G401 (cell line): ENCODE measurements at regions not wholly inside any gene's neighbourhood (a gene's known extent, or its start where the extent isn't known, plus 50 kb on each side); places are given as distances from the start of the nearest gene placed in this dataset.

ENCODE experiments used
- DNase-seq: peaks from one replicate; pipeline ENCODE4 v3.0.0-alpha.2; 2015; ENCODE audit warnings: low spot score
- in situ Hi-C: cut with HindIII; loops from 2 replicates; pipeline ENCODE4 v1.10.0; 2016; ENCODE audit warnings: low sequenced_read_pairs, mixed read lengths

- DNase-seq, result no peak
- in situ Hi-C loops, result no loop called here
Measured at GRCh38 chr6:56865081-56865875, 89.6 kb upstream of the BEND6 start.

GRCh38 chr6:56864171-56864616 is 90.7 kb upstream of the BEND6 start:
- in situ Hi-C loops, result no loop called here
- no peak for DNase-seq

DNA sequence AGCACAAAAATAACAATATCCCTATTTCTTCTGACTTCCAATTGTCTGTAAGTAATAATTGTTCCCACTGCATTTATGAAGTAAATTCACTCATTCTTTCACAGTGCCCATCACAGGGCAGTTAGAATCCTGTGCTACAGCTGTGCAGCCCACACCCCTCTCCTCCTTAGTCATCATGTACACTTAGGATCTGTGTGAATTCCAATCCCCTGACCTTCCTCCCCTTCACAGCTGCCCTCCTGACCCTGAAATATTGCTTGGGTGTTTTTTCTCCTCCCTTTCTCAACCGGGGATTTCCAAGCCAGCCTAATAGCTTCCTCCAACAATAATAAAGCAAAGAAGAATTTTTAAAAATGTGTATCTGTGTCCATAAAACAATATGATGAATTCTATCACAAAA is 91.5 kb upstream of the BEND6 start:
- in situ Hi-C loops, result no loop called here
- no peak for DNase-seq

DNA sequence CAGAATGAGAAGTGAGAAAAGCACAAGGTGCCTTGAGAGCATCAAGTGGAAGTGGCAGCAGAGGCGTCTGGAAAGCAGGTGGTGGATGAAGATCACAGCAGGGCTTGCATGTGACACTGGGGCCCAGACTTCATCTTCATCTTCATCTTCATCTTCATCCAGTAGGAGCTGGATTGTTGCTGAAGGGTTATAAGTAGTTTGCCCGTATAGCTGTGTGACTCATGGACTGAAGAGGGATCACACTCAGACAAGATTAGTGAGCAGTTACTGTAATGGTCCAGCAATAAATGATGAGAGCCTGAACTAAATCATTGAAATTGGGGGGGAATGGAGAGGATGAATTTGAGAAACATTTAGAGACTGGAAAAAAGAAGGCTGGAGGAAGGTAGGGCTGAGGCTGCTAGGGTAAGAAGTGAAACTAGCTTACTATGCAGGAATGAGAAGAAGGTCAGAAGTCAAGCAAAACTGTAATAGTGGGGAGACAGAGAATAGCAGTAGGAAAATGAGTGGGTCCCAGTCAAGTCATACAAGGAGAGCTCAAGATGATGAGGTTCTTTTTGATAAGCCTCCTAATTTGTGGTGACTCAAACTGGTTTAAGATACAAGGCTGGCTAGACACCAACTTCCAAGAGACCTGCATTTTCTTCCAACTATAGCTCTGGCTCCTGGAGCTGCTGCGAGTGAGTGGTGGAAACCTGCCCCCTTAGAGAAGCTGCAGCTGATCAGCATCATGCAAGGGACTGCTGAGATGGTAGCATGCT is 92.3 kb upstream of the BEND6 start:
- DNase-seq, result no peak
- in situ Hi-C loops, result no loop called here

DNA sequence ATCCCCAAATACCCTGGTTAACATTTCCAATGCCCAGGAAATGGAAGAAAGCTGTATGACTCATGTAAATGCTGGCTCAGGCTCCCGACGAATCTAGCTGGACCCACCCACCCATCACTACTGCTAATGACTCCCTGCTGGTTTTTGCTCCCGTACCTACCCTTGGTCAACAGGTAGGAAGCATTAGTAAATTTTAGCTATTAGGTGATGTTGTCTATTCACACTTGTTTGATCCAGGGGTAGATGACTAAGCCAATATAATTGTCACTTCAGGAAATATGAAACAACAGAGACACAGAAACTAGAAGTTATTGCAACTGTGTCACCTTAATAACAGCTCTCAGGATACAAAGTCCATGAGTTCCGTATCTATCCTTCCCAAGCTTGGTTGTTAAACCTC is 94.4 kb upstream of the BEND6 start:
- DNase-seq, result no peak
- in situ Hi-C loops, result no loop called here

DNA sequence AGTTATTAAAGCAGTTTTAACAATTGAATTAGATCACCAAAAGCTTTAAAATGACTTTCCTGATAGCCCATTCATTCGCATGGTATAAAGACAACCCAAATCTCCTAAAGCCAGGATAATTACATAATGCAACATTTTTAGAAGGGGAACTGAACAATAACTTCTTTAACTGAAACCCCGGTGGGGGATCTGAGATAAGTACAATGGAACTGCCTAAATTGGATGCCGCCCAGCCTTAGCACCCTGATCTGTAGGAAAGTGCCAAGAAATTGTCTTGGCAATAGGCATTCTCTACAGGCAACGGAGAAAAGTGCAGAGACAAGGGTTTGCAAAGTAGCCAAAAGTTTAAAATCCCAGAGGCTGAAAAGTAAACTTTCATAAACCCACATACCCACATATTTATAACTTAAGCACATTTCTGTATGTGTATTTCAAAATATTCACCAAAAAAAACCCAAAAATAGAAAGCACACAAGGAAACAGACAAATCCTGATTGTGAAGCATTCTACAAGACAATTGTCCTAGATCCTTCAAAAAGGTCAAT is 98.8 kb upstream of the BEND6 start:
- in situ Hi-C loops, result no loop called here
- no peak for DNase-seq

DNA sequence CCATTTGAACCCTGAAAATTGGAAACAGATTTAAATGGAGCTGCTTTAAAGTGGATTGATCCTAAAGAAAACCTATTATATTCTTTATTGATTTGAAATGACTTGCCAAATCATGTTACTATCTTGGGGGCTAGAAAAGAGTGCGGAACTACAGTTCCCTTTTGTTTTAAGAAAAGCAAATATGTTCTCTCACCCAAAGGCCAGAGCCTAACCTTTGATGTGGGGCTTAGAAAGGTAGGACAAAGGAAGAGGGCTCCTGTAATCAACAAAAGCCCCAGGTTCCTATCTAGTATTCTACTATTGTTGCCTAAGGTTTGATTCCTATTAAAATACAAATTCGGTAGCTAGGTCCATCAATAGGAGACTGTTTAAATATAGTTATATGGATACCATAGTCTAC is 100.8 kb upstream of the BEND6 start:
- no peak for DNase-seq
- in situ Hi-C loops, result no loop called here

DNA sequence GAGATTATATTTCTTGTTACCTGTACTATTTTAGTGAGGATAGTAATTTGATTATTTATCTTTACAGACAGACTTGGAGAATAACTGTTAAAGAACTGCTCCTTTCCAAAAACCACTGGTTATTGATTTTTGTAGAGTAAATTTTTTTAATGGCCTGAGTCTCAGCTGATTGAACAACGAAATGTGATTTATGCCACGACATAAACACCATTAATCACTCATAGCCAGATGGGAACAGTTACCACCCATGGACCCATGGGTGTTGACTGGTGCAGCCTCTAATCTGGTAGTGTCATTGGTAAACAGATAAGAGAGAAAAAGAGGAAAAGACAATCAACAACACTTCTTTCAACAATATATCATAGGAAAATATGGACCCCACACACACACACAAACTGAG is 101.4 kb upstream of the BEND6 start:
- no peak for DNase-seq
- in situ Hi-C loops, result no loop called here

- in situ Hi-C loops, result no loop called here
- DNase-seq, result no peak
Measured at GRCh38 chr6:56852260-56853010, 102.5 kb upstream of the BEND6 start.

GRCh38 chr6:56851541-56852259 is 103.2 kb upstream of the BEND6 start:
- peak; percentile 94 for DNase-seq
- in situ Hi-C loops, result no loop called here

DNA sequence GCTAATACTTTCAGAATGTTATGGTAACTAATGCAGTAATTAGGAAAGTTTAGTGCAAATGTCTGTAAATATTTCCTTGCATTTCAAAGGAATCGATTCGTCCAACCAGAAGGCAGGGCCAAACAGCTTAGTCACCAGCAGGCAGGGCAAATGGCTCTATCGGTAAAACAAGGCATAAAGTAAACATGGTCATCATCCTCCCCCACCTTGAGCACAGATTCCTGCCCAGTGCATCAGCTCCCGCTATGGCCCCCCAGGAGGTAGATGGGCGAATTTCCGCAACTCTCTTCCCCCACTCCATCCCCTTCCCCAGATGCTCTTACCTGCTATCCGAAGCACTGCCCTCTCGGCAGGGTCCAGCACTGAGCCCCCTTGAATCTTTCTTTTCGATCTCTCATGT is 103.8 kb upstream of the BEND6 start:
- in situ Hi-C loops, result no loop called here

DNA sequence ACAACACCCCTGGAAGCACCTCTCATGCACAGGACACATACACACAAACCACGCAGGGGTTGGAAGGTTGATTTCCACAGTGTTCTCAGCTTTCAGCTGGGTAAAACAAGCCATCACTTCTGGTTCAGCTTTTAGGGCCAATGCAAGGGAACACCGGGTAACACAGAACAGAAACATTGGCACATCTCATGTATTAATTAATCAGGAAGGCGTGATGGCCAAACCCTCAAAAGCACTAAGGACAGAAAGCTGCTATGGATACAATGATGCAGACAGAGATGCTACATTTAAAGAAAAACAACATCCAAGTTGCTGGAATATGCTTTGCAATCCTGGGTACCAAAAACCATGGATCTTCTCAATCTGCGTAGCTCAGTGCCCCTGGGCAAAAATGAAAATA is 104.3 kb upstream of the BEND6 start:
- DNase-seq, result peak; percentile 65
- in situ Hi-C loops, result no loop called here

More for the DNA sequence above, 103.8 kb upstream of the BEND6 start:
- DNase-seq, result peak; percentile 68

- in situ Hi-C loops, result no loop called here
- peak; percentile 61 for DNase-seq
Measured at GRCh38 chr6:56849896-56850295, 105.0 kb upstream of the BEND6 start.

- in situ Hi-C loops, result no loop called here
- no peak for DNase-seq
Measured at GRCh38 chr6:56848105-56848504, 106.8 kb upstream of the BEND6 start.

GRCh38 chr6:56845032-56845431 is 109.9 kb upstream of the BEND6 start:
- in situ Hi-C loops, result no loop called here
- no peak for DNase-seq

DNA sequence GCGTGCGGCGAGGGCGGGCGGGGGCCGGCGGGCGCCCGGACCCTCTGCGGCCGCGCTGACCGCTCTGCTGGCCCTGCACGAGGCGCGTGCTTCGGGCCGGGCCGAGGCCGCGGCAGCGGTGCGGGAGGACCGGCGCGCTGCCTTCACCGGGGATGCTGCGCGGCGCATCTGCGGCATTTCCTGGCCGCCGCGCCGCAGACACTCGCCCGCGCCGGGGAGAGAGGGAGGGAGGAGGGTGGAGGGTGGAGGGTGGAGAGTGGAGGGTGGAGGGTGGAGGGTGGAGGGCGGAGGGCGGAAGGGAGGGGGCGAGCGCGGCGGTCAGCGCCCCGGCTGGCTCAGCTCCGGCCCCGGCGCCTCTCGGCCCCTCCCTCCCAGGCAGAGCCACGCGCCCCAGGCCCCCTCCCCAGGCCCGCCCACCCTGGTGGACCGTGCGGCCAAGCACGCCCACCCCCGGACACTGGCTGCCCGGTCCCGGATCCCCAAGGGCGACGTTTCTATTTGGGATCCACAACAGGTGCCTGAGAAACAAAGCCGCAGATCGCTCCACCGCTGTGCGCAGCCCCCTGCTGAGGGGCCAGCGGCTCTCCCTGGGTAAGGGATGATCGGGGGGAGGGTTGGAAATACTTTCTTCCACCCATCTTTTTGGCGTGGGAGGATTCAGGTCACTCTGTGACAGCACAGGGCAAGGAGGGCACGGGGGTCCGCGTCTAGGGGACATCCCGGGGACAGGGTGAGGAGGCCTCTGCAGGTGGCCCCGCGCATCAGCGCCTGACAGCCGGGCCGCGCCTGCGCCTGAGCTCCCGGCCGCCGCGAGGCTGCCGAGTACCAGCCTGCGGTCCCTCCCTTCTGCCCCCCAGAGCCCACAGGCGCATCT is 111.2 kb upstream of the BEND6 start:
- DNase-seq, result peak; percentile 76
- in situ Hi-C loops, result no loop called here

- in situ Hi-C loops, result no loop called here
- peak; percentile 49 for DNase-seq
Measured at GRCh38 chr6:56842686-56843475, 112.0 kb upstream of the BEND6 start.
